A549 (cell line): ENCODE measurements at regions not wholly inside any gene's neighbourhood (a gene's known extent, or its start where the extent isn't known, plus 50 kb on each side); places are given as distances from the start of the nearest gene placed in this dataset.

Source experiments
- ATAC-seq, 2 experiments: fragments of 200-7000 bp in 1 of 2; fragments of >200 bp in 1 of 2; cut with Nextera tagmentation in 1 of 2; cut with Tn5 transposase in 1 of 2; 3 replicates each; pipeline versions ENCODE4 v1.8.0 to v1.9.1; 2018 to 2020; ENCODE audit warnings: mild to moderate bottlenecking in 1 of 2, moderate library complexity in 1 of 2
- CTCF ChIA-PET: fragments of 300-600 bp; sonication (Branson Sonifier 250); formaldehyde crosslinking; extraction: SDS; loops from one replicate; lab custom pipeline; 2021; ENCODE audit warnings: antibody characterized with exemption, inconsistent platforms; lab: Yijun Ruan, JAX
- POLR2A ChIA-PET: fragments of 350-600 bp; formaldehyde crosslinking; extraction: SDS; loops from one replicate; lab custom pipeline; 2021; ENCODE audit warnings: antibody characterized with exemption, inconsistent platforms; lab: Yijun Ruan, JAX
- DNase-seq, 2 experiments: peaks; one replicate each; pipeline versions ENCODE4 v3.0.0 to v3.0.0-alpha.2; 2011 to 2016; ENCODE audit warnings: low read depth in 1 of 2, low spot score in 1 of 2
- FAIRE-seq: peaks from 2 replicates; lab custom pipeline; 2011; peaks lifted over from hg19 to GRCh38; lab: Jason Lieb, UNC
- H3K27ac ChIP-seq, 2 experiments: fragments of >200 bp; sonication (Bioruptor Twin); formaldehyde crosslinking; 3 replicates each; pipeline ENCODE4 v1.5.1; 2016 to 2017
- H3K4me1 ChIP-seq: fragments of >200 bp; sonication (Bioruptor Twin); formaldehyde crosslinking; 3 replicates; pipeline ENCODE4 v1.6.1; 2016
- H3K4me2 ChIP-seq: fragments of >200 bp; sonication (Bioruptor Twin); formaldehyde crosslinking; 3 replicates; pipeline ENCODE4 v1.6.1; 2016
- H3K4me3 ChIP-seq: fragments of >200 bp; sonication (Bioruptor Twin); formaldehyde crosslinking; 3 replicates; pipeline ENCODE4 v1.5.1; 2016
- H3K9me3 ChIP-seq: fragments of >200 bp; sonication (Bioruptor Twin); formaldehyde crosslinking; 3 replicates; pipeline ENCODE4 v1.6.1; 2016
- CBX8 ChIP-seq: fragments of 200-600 bp; sonication (generic); IDR thresholded peaks from 2 replicates; pipeline ENCODE4 v1.6.1; 2016
- CEBPB ChIP-seq, 2 experiments: fragments of >200 bp in 1 of 2; sonication (Bioruptor Twin) in 1 of 2; formaldehyde crosslinking in 1 of 2; IDR thresholded peaks; 2 replicates each; pipeline ENCODE4 v1.6.1; 2012 to 2016
- EHMT2 ChIP-seq: fragments of 200-600 bp; sonication (generic); IDR thresholded peaks from 2 replicates; pipeline ENCODE4 v1.6.1; 2016; ENCODE audit warnings: antibody characterized with exemption, low read depth, mild to moderate bottlenecking, moderate library complexity
- FOSL2 ChIP-seq, 2 experiments: fragments of 450-650 bp in 1 of 2; fragments of >200 bp in 1 of 2; sonication (Bioruptor Twin) in 1 of 2; formaldehyde crosslinking; IDR thresholded peaks; 2 replicates each; pipeline versions ENCODE4 v1.5.0 to v1.6.1; 2016 to 2020; ENCODE audit warnings: mild to moderate bottlenecking in 1 of 2, moderate library complexity in 1 of 2
- GATA3 ChIP-seq: IDR thresholded peaks from 2 replicates; pipeline ENCODE4 v1.6.1; 2012; ENCODE audit warnings: borderline replicate concordance
- HES2 ChIP-seq: fragments of >200 bp; sonication (Bioruptor Twin); formaldehyde crosslinking; IDR thresholded peaks from 2 replicates; pipeline ENCODE4 v1.6.1; 2016
- KDM1A ChIP-seq: fragments of 200-600 bp; sonication (generic); IDR thresholded peaks from 2 replicates; pipeline ENCODE4 v1.6.1; 2016; ENCODE audit warnings: low read depth, mild to moderate bottlenecking
- MAX ChIP-seq: IDR thresholded peaks from 2 replicates; pipeline ENCODE4 v1.6.1; 2012
- MAZ ChIP-seq: fragments of 150-350 bp; IDR thresholded peaks from 2 replicates; pipeline ENCODE4 v1.6.1; 2014; ENCODE audit warnings: antibody characterized with exemption, low read depth, low read length, borderline replicate concordance
- MYC ChIP-seq: IDR thresholded peaks from 2 replicates; pipeline ENCODE4 v1.6.1; 2012; ENCODE audit warnings: mild to moderate bottlenecking, inconsistent platforms, low read length, improper control_type of control experiment, borderline replicate concordance
- NFE2L2 ChIP-seq: fragments of 150-350 bp; conservative IDR thresholded peaks from 2 replicates; pipeline ENCODE4 v1.6.1; 2014; ENCODE audit warnings: low read length
- NPAS2 ChIP-seq: fragments of 250-450 bp; sonication (Bioruptor Pico); IDR thresholded peaks from 2 replicates; pipeline ENCODE4 v1.8.0; 2022; ENCODE audit warnings: mild to moderate bottlenecking, moderate library complexity, borderline replicate concordance
- NR3C1 ChIP-seq: fragments of >200 bp; sonication (Bioruptor Twin); formaldehyde crosslinking; IDR thresholded peaks from 3 replicates; pipeline ENCODE4 v1.6.1; 2017
- PBX3 ChIP-seq: IDR thresholded peaks from 2 replicates; pipeline ENCODE4 v1.6.1; 2012
- POLR2AphosphoS2 ChIP-seq: conservative IDR thresholded peaks from 2 replicates; pipeline ENCODE4 v1.6.1; 2012; ENCODE audit warnings: low read length, improper control_type of control experiment, inconsistent platforms
- RFX5 ChIP-seq: fragments of 450-650 bp; IDR thresholded peaks from 2 replicates; pipeline ENCODE4 v1.7.1; 2014; ENCODE audit warnings: antibody characterized with exemption, mild to moderate bottlenecking, moderate library complexity
- RNF2 ChIP-seq: fragments of 200-600 bp; sonication (generic); IDR thresholded peaks from 2 replicates; pipeline ENCODE4 v1.6.1; 2016; ENCODE audit warnings: low read depth, mild to moderate bottlenecking, antibody characterized with exemption, moderate library complexity, borderline replicate concordance
- USF2 ChIP-seq: fragments of 450-650 bp; IDR thresholded peaks from 2 replicates; pipeline ENCODE4 v1.6.1; 2014; ENCODE audit warnings: antibody characterized with exemption
- ZFP36 ChIP-seq: fragments of 450-650 bp; IDR thresholded peaks from 2 replicates; pipeline ENCODE4 v1.6.1; 2014; ENCODE audit warnings: borderline replicate concordance; ENCODE audit not compliant: partially characterized antibody
- ZNF302 ChIP-seq: fragments of 250-450 bp; sonication (Bioruptor Pico); IDR thresholded peaks from 2 replicates; pipeline ENCODE4 v1.9.0; 2021; ENCODE audit warnings: inconsistent platforms, mild to moderate bottlenecking, moderate library complexity
- WGBS: methylation state at CpG from one replicate; pipeline ENCODE4 v1.1.6; 2017; ENCODE audit errors: missing lambda C conversion rate; 5-methylcytosine and 5-hydroxymethylcytosine counted together

GRCh38 chr11:134883484-134883883 is 471.4 kb upstream of the B3GAT1 start:
- H3K4me3 ChIP-seq = no peak overlapping the region
- TF ChIP-seq MAX (no peak), MYC (no peak), USF2 (no peak), HES2 (no peak), ZNF302 (no peak)
- FAIRE-seq (no peak), DNase-seq (no peak), ATAC-seq (no peak)
- ChIA-PET POLR2A (no interaction called here), CTCF (interaction anchor here (1.9 kb wide), 1 partner anchor 15 kb away, joined by 5 read pairs; no protein-coding TSS in a partner anchor)
- no peak overlapping the region for H3K27ac ChIP-seq
- no peak overlapping the region for H3K4me2 ChIP-seq
- no peaks in the 10 kb centered on the region for H3K4me1 ChIP-seq
- H3K9me3 ChIP-seq = no peaks in the 10 kb centered on the region
- 37% methylated on average over 8 of the region's 8 CpGs for WGBS

GRCh38 chr11:134882671-134883297 is 470.7 kb upstream of the B3GAT1 start:
- ATAC-seq = no peak

GRCh38 chr11:134882141-134882540 is 470.1 kb upstream of the B3GAT1 start:
- DNase-seq (no peak), ATAC-seq (no peak)
- H3K4me3 ChIP-seq = no peak overlapping the region
- H3K4me1 ChIP-seq = no peaks in the 10 kb centered on the region
- WGBS = 10% methylated on average over 11 of the region's 11 CpGs
- no peaks in the 10 kb centered on the region for H3K9me3 ChIP-seq
- H3K4me2 ChIP-seq = no peak overlapping the region
- CTCF ChIA-PET = interaction anchor here (1.9 kb wide), 1 partner anchor 14 kb away, joined by 5 read pairs; no protein-coding TSS in a partner anchor
- TF ChIP-seq MYC = no peak
- no peak for TF ChIP-seq EHMT2
- no peak for TF ChIP-seq CEBPB (IDR thresholded peaks at IDR 0.05)
- TF ChIP-seq, all 56 proteins: peak for 0
- POLR2A ChIA-PET = no interaction called here
- FAIRE-seq = no peak
- no peak overlapping the region for H3K27ac ChIP-seq

More at GRCh38 chr11:134882671-134883297, 470.7 kb upstream of the B3GAT1 start:
- CTCF ChIA-PET = interaction anchor here (1.9 kb wide), 1 partner anchor 14 kb away, joined by 5 read pairs; no protein-coding TSS in a partner anchor
- FAIRE-seq (no peak), DNase-seq (no peak)
- Histone ChIP-seq H3K4me3 (no peak overlapping the region), H3K27ac (no peak overlapping the region), H3K9me3 (no peaks in the 10 kb centered on the region), H3K4me1 (no peaks in the 10 kb centered on the region), H3K4me2 (no peak overlapping the region)
- POLR2A ChIA-PET = no interaction called here
- 32% methylated on average over 13 of the region's 13 CpGs for WGBS
- TF ChIP-seq FOSL2 (IDR thresholded peaks at IDR 0.05) = no peak
- no peak for TF ChIP-seq FOSL2 (CRISPR knock-in tag; IDR thresholded peaks at IDR 0.05)
- TF ChIP-seq USF2 = no peak
- TF ChIP-seq RNF2 = no peak
- no peak for TF ChIP-seq GATA3
- no peak for TF ChIP-seq KDM1A
- no peak for TF ChIP-seq NPAS2
- no peak for TF ChIP-seq NFE2L2
- no peak for TF ChIP-seq MAZ
- TF ChIP-seq PBX3 = no peak
- no peak for TF ChIP-seq CBX8
- no peak for TF ChIP-seq ZFP36
- TF ChIP-seq RFX5 = no peak
- TF ChIP-seq NR3C1 = no peak
- TF ChIP-seq POLR2AphosphoS2 = no peak
